ENCODE measurements at regions not wholly inside any gene's neighbourhood (a gene's known extent, or its start where the extent isn't known, plus 50 kb on each side); places are given as distances from the start of the nearest gene placed in this dataset.

DNA sequence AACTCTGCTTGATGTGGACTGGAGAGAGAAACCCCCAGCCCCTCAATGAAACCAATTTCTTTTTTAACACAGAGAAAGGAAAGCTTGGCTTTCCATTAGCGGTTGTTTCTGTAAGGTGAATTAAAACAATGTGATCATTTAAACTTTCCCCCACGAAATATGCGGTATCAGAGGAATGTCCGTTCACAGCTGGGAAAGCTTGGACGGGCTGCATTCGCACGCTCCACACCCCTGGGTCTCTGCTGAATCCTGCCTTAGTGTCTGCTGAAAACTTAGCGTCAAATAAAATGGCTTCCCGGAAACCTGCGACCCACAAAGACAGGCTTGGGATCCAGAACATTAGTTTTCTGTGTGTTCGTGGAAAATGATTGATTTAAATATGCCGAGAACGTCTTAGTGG is 71.7 kb downstream of the C16orf95 start:
- no peaks in the 10 kb centered on the region for H3K36me3 Mint-ChIP-seq

DNA sequence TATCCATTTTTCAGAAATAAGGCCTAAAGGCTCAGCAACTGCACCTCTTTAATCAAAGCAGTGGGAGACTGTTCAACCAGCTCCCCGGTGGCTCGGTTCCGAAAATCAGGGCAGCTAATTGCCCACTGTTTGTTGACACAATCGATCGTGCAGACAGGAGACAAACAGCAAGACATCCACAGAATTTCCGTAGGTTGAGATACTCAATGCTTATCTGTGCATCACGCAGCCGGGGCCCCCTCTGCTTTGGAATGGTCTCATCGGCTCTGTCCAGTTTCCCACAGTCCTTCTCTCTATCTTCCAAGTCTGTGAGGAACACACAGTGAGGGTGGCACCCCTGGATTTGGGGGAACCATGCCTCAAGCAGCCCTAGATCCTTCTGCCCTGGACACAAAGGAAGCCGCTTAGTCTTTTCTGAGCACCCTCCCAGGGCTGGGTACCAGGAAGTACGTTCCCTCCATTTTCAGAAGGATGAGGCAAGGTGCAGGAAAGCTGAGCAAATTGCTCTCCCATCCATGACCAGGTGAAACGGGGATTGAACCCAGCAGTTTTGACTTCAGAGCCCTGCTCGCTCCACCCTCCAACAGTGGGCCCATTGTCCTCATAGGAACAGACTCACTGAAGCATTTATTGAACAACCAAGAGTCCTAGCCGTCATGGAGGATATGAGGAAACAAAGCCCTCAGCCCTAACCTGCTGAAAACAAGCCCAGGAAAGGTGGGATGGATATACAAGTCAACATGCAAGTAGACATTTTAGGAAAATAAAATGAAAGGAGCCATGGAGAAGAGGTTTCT is 70.7 kb downstream of the C16orf95 start:
- Mint-ChIP-seq H3K4me1 (no peaks in the 10 kb centered on the region), H3K4me3 (no peak overlapping the region), H3K27ac (no peak overlapping the region), H3K27me3 (ENCODE audit: low read depth in 2 of 2) (peaks cover 0 to 7% of the 10 kb centered on the region in 2 donors), H3K9me3 (no peaks in the 10 kb centered on the region), H3K36me3 (no peaks in the 10 kb centered on the region)
- no peaks in the 10 kb centered on the region for H3K27me3 ChIP-seq (ENCODE audit: control insufficient read depth, insufficient read depth, low read length)
- ATAC-seq = no peak
- intact Hi-C loops (cut with micrococcal nuclease) = no loop called here
- H3K4me1 ChIP-seq (ENCODE audit: control insufficient read depth, insufficient read depth, low read length) = no peaks in the 10 kb centered on the region
- whole genome bisulfite sequencing (ENCODE audit: insufficient coverage) = 90% methylated on average over 14 of the region's 14 CpGs
- H3K4me3 ChIP-seq (ENCODE audit: low read length) = no peak overlapping the region
- no peak for DNase-seq
- TF ChIP-seq, protein P1, sequence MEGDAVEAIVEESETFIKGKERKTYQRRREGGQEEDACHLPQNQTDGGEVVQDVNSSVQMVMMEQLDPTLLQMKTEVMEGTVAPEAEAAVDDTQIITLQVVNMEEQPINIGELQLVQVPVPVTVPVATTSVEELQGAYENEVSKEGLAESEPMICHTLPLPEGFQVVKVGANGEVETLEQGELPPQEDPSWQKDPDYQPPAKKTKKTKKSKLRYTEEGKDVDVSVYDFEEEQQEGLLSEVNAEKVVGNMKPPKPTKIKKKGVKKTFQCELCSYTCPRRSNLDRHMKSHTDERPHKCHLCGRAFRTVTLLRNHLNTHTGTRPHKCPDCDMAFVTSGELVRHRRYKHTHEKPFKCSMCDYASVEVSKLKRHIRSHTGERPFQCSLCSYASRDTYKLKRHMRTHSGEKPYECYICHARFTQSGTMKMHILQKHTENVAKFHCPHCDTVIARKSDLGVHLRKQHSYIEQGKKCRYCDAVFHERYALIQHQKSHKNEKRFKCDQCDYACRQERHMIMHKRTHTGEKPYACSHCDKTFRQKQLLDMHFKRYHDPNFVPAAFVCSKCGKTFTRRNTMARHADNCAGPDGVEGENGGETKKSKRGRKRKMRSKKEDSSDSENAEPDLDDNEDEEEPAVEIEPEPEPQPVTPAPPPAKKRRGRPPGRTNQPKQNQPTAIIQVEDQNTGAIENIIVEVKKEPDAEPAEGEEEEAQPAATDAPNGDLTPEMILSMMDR (IDR thresholded peaks at IDR 0.05) = no peak
- no peak overlapping the region for H3K27ac ChIP-seq (ENCODE audit: low read length)
- H3K36me3 ChIP-seq (ENCODE audit: control insufficient read depth, insufficient read depth, low read length) = no peaks in the 10 kb centered on the region
- no peaks in the 10 kb centered on the region for H3K9me3 ChIP-seq (ENCODE audit: control insufficient read depth, insufficient read depth, low read length)

More for the DNA sequence above, 71.7 kb downstream of the C16orf95 start:
- no peaks in the 10 kb centered on the region for H3K36me3 ChIP-seq (ENCODE audit: control insufficient read depth, insufficient read depth, low read length)
- H3K27me3 ChIP-seq (ENCODE audit: control insufficient read depth, insufficient read depth, low read length) = no peaks in the 10 kb centered on the region
- no peak overlapping the region for H3K27ac ChIP-seq (ENCODE audit: low read length)
- 93% methylated on average over 13 of the region's 13 CpGs for WGBS (ENCODE audit: insufficient coverage)
- H3K9me3 ChIP-seq (ENCODE audit: control insufficient read depth, insufficient read depth, low read length) = no peaks in the 10 kb centered on the region
- H3K4me3 ChIP-seq (ENCODE audit: low read length) = no peak overlapping the region
- Mint-ChIP-seq H3K27me3 (ENCODE audit: low read depth in 2 of 2) (peaks cover 5 to 16% of the 10 kb centered on the region in 2 donors), H3K4me3 (no peak overlapping the region), H3K27ac (no peak overlapping the region), H3K4me1 (peaks cover 0 to 7% of the 10 kb centered on the region in 2 donors), H3K9me3 (no peaks in the 10 kb centered on the region)
- TF ChIP-seq, protein P1 (IDR thresholded peaks at IDR 0.05) = no peak
- intact Hi-C loops (cut with micrococcal nuclease) = no loop called here
- no peak for ATAC-seq
- no peaks in the 10 kb centered on the region for H3K4me1 ChIP-seq (ENCODE audit: control insufficient read depth, insufficient read depth, low read length)
- no peak for DNase-seq

DNA sequence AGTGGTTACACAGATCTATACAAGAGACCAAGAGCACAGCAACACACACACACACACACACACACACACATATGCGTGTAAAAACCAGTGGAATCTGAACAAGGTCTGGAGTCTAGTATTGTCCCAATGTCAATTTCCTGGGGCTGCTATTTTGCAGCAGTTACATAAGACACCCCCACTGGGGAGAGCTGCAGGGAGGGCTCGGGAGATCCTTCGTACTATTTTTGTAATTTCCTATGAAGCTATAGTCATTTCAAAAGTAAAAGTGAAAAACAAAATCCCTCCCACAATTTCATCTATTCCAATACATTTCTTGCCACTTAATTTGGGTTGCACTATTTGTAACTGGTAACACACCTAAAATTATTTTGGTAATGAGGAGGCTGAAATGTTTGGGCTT is 68.5 kb downstream of the C16orf95 start:
- Mint-ChIP-seq H3K36me3 (no peaks in the 10 kb centered on the region), H3K27me3 (ENCODE audit: low read depth in 2 of 2) (peaks cover 0 to 7% of the 10 kb centered on the region in 2 donors), H3K4me1 (no peaks in the 10 kb centered on the region), H3K9me3 (no peaks in the 10 kb centered on the region), H3K4me3 (no peak overlapping the region), H3K27ac (no peak overlapping the region)
- H3K27ac ChIP-seq (ENCODE audit: low read length) = no peak overlapping the region
- no peaks in the 10 kb centered on the region for H3K27me3 ChIP-seq (ENCODE audit: control insufficient read depth, insufficient read depth, low read length)
- ATAC-seq (no peak), DNase-seq (no peak)
- intact Hi-C loops (cut with micrococcal nuclease) = no loop called here
- H3K4me3 ChIP-seq (ENCODE audit: low read length) = no peak overlapping the region
- H3K9me3 ChIP-seq (ENCODE audit: control insufficient read depth, insufficient read depth, low read length) = no peaks in the 10 kb centered on the region
- H3K4me1 ChIP-seq (ENCODE audit: control insufficient read depth, insufficient read depth, low read length) = no peaks in the 10 kb centered on the region
- TF ChIP-seq, protein P1 (IDR thresholded peaks at IDR 0.05) = no peak
- 26% methylated on average over 3 of the region's 3 CpGs for WGBS (ENCODE audit: insufficient coverage)
- H3K36me3 ChIP-seq (ENCODE audit: control insufficient read depth, insufficient read depth, low read length) = no peaks in the 10 kb centered on the region

DNA sequence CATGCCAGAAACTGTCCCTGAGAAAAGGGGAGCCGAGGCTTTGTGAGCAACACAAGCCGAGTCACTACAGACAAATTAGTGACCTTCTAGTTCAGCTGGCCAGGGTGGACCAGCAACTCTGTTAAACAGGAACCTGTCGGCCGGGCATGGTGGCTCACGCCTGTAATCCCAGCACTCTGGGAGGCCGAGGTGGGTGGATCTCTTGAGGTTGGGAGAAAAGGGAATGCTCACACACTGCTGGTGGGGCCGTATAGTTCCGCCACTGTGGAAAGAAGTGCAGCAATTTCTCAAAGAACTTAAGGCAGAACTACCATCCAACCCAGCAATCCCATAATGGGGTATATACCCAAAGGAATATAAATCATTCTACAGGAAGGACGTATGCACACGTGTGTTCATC is 67.8 kb downstream of the C16orf95 start:
- no peak for ATAC-seq
- TF ChIP-seq, protein P1 (IDR thresholded peaks at IDR 0.05) = no peak
- Mint-ChIP-seq H3K4me3 (no peak overlapping the region), H3K9me3 (no peaks in the 10 kb centered on the region), H3K27me3 (ENCODE audit: low read depth in 2 of 2) (peaks cover 0 to 5% of the 10 kb centered on the region in 2 donors), H3K4me1 (no peaks in the 10 kb centered on the region), H3K27ac (no peak overlapping the region), H3K36me3 (no peaks in the 10 kb centered on the region)
- no peaks in the 10 kb centered on the region for H3K36me3 ChIP-seq (ENCODE audit: control insufficient read depth, insufficient read depth, low read length)
- no peak for DNase-seq
- H3K9me3 ChIP-seq (ENCODE audit: control insufficient read depth, insufficient read depth, low read length) = no peaks in the 10 kb centered on the region
- 96% methylated on average over 6 of the region's 10 CpGs for WGBS (ENCODE audit: insufficient coverage)
- intact Hi-C loops (cut with micrococcal nuclease) = no loop called here
- no peaks in the 10 kb centered on the region for H3K4me1 ChIP-seq (ENCODE audit: control insufficient read depth, insufficient read depth, low read length)
- H3K27ac ChIP-seq (ENCODE audit: low read length) = no peak overlapping the region
- H3K27me3 ChIP-seq (ENCODE audit: control insufficient read depth, insufficient read depth, low read length) = no peaks in the 10 kb centered on the region
- no peak overlapping the region for H3K4me3 ChIP-seq (ENCODE audit: low read length)

Measured in natural killer cell (primary cell).